GM13976 (cell line): ENCODE measurements at regions not wholly inside any gene's neighbourhood (a gene's known extent, or its start where the extent isn't known, plus 50 kb on each side); places are given as distances from the start of the nearest gene placed in this dataset.

ENCODE experiments used
- DNase-seq: peaks from one replicate; pipeline ENCODE4 v3.0.0; 2012; ENCODE audit warnings: low spot score
- CTCF ChIP-seq: IDR thresholded peaks from 2 replicates; pipeline ENCODE4 v1.5.1; 2012; ENCODE audit warnings: borderline replicate concordance, mild to moderate bottlenecking; ENCODE audit not compliant: insufficient read depth; ENCODE audit errors: extremely low read depth, missing control alignments, control extremely low read depth
- in situ Hi-C: fragments of 300-500 bp; cut with MboI; formaldehyde crosslinking; loops from one replicate; pipeline ENCODE4 v1.12.0; 2022; ENCODE audit warnings: low sequenced_read_pairs, mixed read lengths, inconsistent platforms; ENCODE audit not compliant: unreplicated experiment

- in situ Hi-C loops: no loop called here
- no peak for DNase-seq
- TF ChIP-seq CTCF: peak; percentile 27
Observed at GRCh38 chr5:5063533-5063953, 76.6 kb upstream of the ADAMTS16 start.

- no peak for TF ChIP-seq CTCF
- no peak for DNase-seq
- in situ Hi-C loops: no loop called here
Observed at GRCh38 chr5:5065472-5065871, 74.7 kb upstream of the ADAMTS16 start.

- no peak for DNase-seq
- in situ Hi-C loops: no loop called here
- no peak for TF ChIP-seq CTCF
Observed at GRCh38 chr5:5066276-5067186, 73.6 kb upstream of the ADAMTS16 start.

GRCh38 chr5:5069851-5070250 is 70.3 kb upstream of the ADAMTS16 start:
- no peak for TF ChIP-seq CTCF
- in situ Hi-C loops: no loop called here
- no peak for DNase-seq

GRCh38 chr5:5071554-5071953 is 68.6 kb upstream of the ADAMTS16 start:
- in situ Hi-C loops: no loop called here
- no peak for DNase-seq
- no peak for TF ChIP-seq CTCF

GRCh38 chr5:5077236-5077635 is 62.9 kb upstream of the ADAMTS16 start:
- no peak for DNase-seq
- in situ Hi-C loops: no loop called here
- no peak for TF ChIP-seq CTCF
